ENCODE measurements at regions not wholly inside any gene's neighbourhood (a gene's known extent, or its start where the extent isn't known, plus 50 kb on each side); places are given as distances from the start of the nearest gene placed in this dataset.

DNA sequence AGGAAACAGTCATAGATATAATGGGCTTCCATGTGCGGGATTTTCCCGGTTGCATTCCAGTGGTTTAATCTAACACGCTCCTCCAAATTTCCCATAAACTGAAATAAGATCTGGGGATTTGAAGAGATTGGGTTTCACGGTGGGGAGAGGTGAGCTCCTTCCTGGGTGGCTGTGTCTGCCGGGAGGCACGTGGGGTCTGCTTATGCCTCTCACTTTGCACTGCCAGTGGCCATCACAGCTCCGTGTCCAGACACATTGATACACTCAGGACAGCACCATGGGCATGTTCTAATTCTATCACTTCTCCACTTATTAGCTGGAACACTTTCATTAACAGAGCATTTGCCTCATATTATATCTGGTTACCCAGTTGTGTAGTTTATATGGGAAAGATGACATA is 73.4 kb downstream of the SOX1 start:
- TF ChIP-seq, protein P1, sequence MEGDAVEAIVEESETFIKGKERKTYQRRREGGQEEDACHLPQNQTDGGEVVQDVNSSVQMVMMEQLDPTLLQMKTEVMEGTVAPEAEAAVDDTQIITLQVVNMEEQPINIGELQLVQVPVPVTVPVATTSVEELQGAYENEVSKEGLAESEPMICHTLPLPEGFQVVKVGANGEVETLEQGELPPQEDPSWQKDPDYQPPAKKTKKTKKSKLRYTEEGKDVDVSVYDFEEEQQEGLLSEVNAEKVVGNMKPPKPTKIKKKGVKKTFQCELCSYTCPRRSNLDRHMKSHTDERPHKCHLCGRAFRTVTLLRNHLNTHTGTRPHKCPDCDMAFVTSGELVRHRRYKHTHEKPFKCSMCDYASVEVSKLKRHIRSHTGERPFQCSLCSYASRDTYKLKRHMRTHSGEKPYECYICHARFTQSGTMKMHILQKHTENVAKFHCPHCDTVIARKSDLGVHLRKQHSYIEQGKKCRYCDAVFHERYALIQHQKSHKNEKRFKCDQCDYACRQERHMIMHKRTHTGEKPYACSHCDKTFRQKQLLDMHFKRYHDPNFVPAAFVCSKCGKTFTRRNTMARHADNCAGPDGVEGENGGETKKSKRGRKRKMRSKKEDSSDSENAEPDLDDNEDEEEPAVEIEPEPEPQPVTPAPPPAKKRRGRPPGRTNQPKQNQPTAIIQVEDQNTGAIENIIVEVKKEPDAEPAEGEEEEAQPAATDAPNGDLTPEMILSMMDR (IDR thresholded peaks at IDR 0.05), result no peak
- TF ChIP-seq POLR2AphosphoS5 (IDR thresholded peaks at IDR 0.05; ENCODE audit: insufficient read depth in 1 of 2, low read depth in 1 of 2), result no peak
